H1 (cell line): ENCODE measurements at regions not wholly inside any gene's neighbourhood (a gene's known extent, or its start where the extent isn't known, plus 50 kb on each side); places are given as distances from the start of the nearest gene placed in this dataset.

ENCODE experiments used
- CTCF ChIA-PET: fragments of 300-600 bp; sonication (Branson Sonifier 250); formaldehyde crosslinking; loops from one replicate; lab custom pipeline; 2021; ENCODE audit not compliant: partially characterized antibody; lab: Charles Lee
- POLR2A ChIA-PET: fragments of 300-600 bp; sonication (Branson Sonifier 250); formaldehyde crosslinking; loops from one replicate; lab custom pipeline; 2021; ENCODE audit warnings: inconsistent platforms; ENCODE audit not compliant: partially characterized antibody; lab: Charles Lee
- DNase-seq, 2 experiments: peaks; one replicate each; pipeline versions ENCODE4 v3.0.0 to v3.0.0-alpha.2; 2010 to 2022; ENCODE audit warnings: low spot score in 2 of 2, low read depth in 1 of 2, mixed read lengths in 1 of 2
- FAIRE-seq: peaks from 2 replicates; lab custom pipeline; 2011; peaks lifted over from hg19 to GRCh38; lab: Jason Lieb, UNC
- H2AFZ ChIP-seq: 2 replicates; pipeline ENCODE4 v1.8.1; 2012; ENCODE audit warnings: low read length, inconsistent platforms
- H2AK5ac ChIP-seq: 2 replicates; pipeline ENCODE4 v1.6.1; 2013; ENCODE audit warnings: low read depth, low read length
- H2BK120ac ChIP-seq: replicated peaks from 2 replicates; pipeline ENCODE3; 2013; ENCODE audit warnings: low read depth, low read length, inconsistent platforms
- H2BK12ac ChIP-seq: 2 replicates; pipeline ENCODE4 v1.6.1; 2013; ENCODE audit warnings: low read depth, low read length
- H2BK15ac ChIP-seq: 2 replicates; pipeline ENCODE4 v1.6.1; 2013; ENCODE audit warnings: low read length
- H2BK20ac ChIP-seq: 2 replicates; pipeline ENCODE4 v1.6.1; 2013; ENCODE audit warnings: low read length
- H2BK5ac ChIP-seq: 2 replicates; pipeline ENCODE4 v1.6.1; 2013; ENCODE audit warnings: low read depth, low read length
- H3K14ac ChIP-seq: 2 replicates; pipeline ENCODE4 v1.6.1; 2013; ENCODE audit warnings: inconsistent platforms; ENCODE audit not compliant: insufficient read length
- H3K18ac ChIP-seq: 2 replicates; pipeline ENCODE4 v1.6.1; 2013; ENCODE audit warnings: low read length; ENCODE audit errors: extremely low read depth
- H3K23ac ChIP-seq: 2 replicates; pipeline ENCODE4 v1.6.1; 2013; ENCODE audit warnings: inconsistent platforms; ENCODE audit not compliant: insufficient read length
- H3K23me2 ChIP-seq: 2 replicates; pipeline ENCODE4 v1.6.1; 2013; ENCODE audit warnings: low read depth, low read length
- H3K27ac ChIP-seq: 2 replicates; pipeline ENCODE4 v1.6.1; 2011; ENCODE audit warnings: low read depth, low read length, inconsistent platforms
- H3K27me3 ChIP-seq, 4 experiments: replicated peaks in 1 of 4; 1 replicate in 1 of 4; 2 replicates in 3 of 4; pipeline versions ENCODE4 v1.6.1 to v1.8.1; 2011 to 2013; ENCODE audit warnings: low read length in 3 of 4, mild to moderate bottlenecking in 3 of 4, inconsistent platforms in 2 of 4, mixed read lengths in 2 of 4, moderate library complexity in 1 of 4; ENCODE audit not compliant: control insufficient read depth in 3 of 4, insufficient read depth in 3 of 4; ENCODE audit errors: extremely low read depth in 1 of 4
- H3K36me3 ChIP-seq, 4 experiments: 2 replicates each; pipeline versions ENCODE4 v1.6.1 to v1.8.1; 2011 to 2013; ENCODE audit warnings: mild to moderate bottlenecking in 4 of 4, low read length in 3 of 4, moderate library complexity in 2 of 4, control low read depth in 1 of 4, inconsistent platforms in 1 of 4; ENCODE audit not compliant: insufficient read depth in 4 of 4, control insufficient read depth in 2 of 4
- H3K4ac ChIP-seq: replicated peaks from 2 replicates; pipeline ENCODE3; 2013; ENCODE audit warnings: low read length, low read depth, mixed read lengths, inconsistent platforms; ENCODE audit not compliant: insufficient read length
- H3K4me1 ChIP-seq, 4 experiments: replicated peaks in 1 of 4; 1 replicate in 1 of 4; 2 replicates in 3 of 4; pipeline versions ENCODE4 v1.6.1 to v1.8.1; 2011 to 2013; ENCODE audit warnings: low read length in 3 of 4, inconsistent platforms in 2 of 4, mixed read lengths in 1 of 4; ENCODE audit not compliant: insufficient read depth in 4 of 4, control insufficient read depth in 3 of 4
- H3K4me2 ChIP-seq, 2 experiments: 2 replicates each; pipeline versions ENCODE4 v1.6.1 to v1.8.1; 2011 to 2013; ENCODE audit warnings: low read depth in 2 of 2, low read length in 2 of 2, control low read depth in 1 of 2, inconsistent platforms in 1 of 2, mild to moderate bottlenecking in 1 of 2; ENCODE audit not compliant: insufficient read depth in 1 of 2
- H3K4me3 ChIP-seq, 4 experiments: fragments of 200-600, 300-600 bp in 1 of 4; sonication (generic), shearing (Covaris generic), sonication (Bioruptor Twin) in 1 of 4; 2 replicates each; pipeline versions ENCODE4 v1.5.1 to v1.8.1; 2011 to 2016; ENCODE audit warnings: low read length in 4 of 4, low read depth in 3 of 4, control low read depth in 2 of 4, inconsistent platforms in 2 of 4, mild to moderate bottlenecking in 2 of 4, mixed read lengths in 1 of 4, moderate library complexity in 1 of 4; ENCODE audit not compliant: insufficient read depth in 2 of 4; ENCODE audit errors: extremely low read depth in 1 of 4
- H3K56ac ChIP-seq: replicated peaks from 2 replicates; pipeline ENCODE3; 2013; ENCODE audit warnings: low read depth, mild to moderate bottlenecking, mixed read lengths, low read length, inconsistent platforms; ENCODE audit not compliant: insufficient read length
- H3K79me1 ChIP-seq: 2 replicates; pipeline ENCODE4 v1.6.1; 2013; ENCODE audit warnings: low read depth, low read length, control low read depth
- H3K79me2 ChIP-seq, 2 experiments: 2 replicates each; pipeline versions ENCODE4 v1.6.1 to v1.8.1; 2012 to 2013; ENCODE audit warnings: low read length in 2 of 2, mild to moderate bottlenecking in 2 of 2, inconsistent platforms in 1 of 2; ENCODE audit not compliant: insufficient read depth in 2 of 2, control insufficient read depth in 1 of 2
- H3K9ac ChIP-seq, 4 experiments: replicated peaks in 1 of 4; 1 replicate in 1 of 4; 2 replicates in 3 of 4; pipeline versions ENCODE4 v1.6.1 to v1.8.1; 2011 to 2013; ENCODE audit warnings: low read depth in 3 of 4, low read length in 3 of 4, control low read depth in 2 of 4, mild to moderate bottlenecking in 2 of 4, moderate library complexity in 2 of 4, inconsistent platforms in 1 of 4; ENCODE audit errors: extremely low read depth in 1 of 4
- H3K9me3 ChIP-seq, 2 experiments: 2 replicates each; pipeline versions ENCODE4 v1.6.1 to v1.8.1; 2012 to 2013; ENCODE audit warnings: mild to moderate bottlenecking in 2 of 2, moderate library complexity in 2 of 2, control low read depth in 1 of 2, inconsistent platforms in 1 of 2, low read depth in 1 of 2, low read length in 1 of 2, mixed read lengths in 1 of 2; ENCODE audit not compliant: insufficient read depth in 2 of 2
- H4K20me1 ChIP-seq, 2 experiments: replicated peaks in 1 of 2; 2 replicates each; pipeline versions ENCODE3 to v1.8.1; 2011 to 2013; ENCODE audit warnings: inconsistent platforms in 2 of 2, low read length in 2 of 2, mild to moderate bottlenecking in 1 of 2; ENCODE audit not compliant: insufficient read depth in 2 of 2, control insufficient read depth in 1 of 2
- H4K5ac ChIP-seq: 2 replicates; pipeline ENCODE4 v1.6.1; 2013; ENCODE audit warnings: low read length, low read depth, mixed read lengths, inconsistent platforms; ENCODE audit not compliant: insufficient read length
- H4K8ac ChIP-seq: 2 replicates; pipeline ENCODE4 v1.8.0; 2013; ENCODE audit warnings: mild to moderate bottlenecking, moderate library complexity, low read length, inconsistent platforms; ENCODE audit not compliant: insufficient read depth; ENCODE audit errors: extremely low read depth
- H4K91ac ChIP-seq: replicated peaks from 2 replicates; pipeline ENCODE3; 2013; ENCODE audit warnings: low read length, mixed read lengths, inconsistent platforms; ENCODE audit not compliant: insufficient read length
- RFX5 ChIP-seq: IDR thresholded peaks from 2 replicates; pipeline ENCODE4 v1.6.1; 2011; ENCODE audit warnings: low read depth, low read length, improper control_type of control experiment, borderline replicate concordance
- WGBS, 2 experiments: shearing (Covaris generic) in 1 of 2; methylation state at CpG; one replicate each; pipeline versions ENCODE4 v1.1.6 to v1.1.7; 2013 to 2015; ENCODE audit warnings: low lambda C conversion rate in 2 of 2, mixed read lengths in 2 of 2, inconsistent platforms in 1 of 2, low coverage in 1 of 2, missing lambda C conversion rate in 1 of 2; ENCODE audit not compliant: insufficient replicate concordance in 2 of 2, insufficient coverage in 1 of 2, insufficient read length in 1 of 2; ENCODE audit errors: extremely low coverage in 1 of 2, missing lambda C conversion rate in 1 of 2; 5-methylcytosine and 5-hydroxymethylcytosine counted together

DNA sequence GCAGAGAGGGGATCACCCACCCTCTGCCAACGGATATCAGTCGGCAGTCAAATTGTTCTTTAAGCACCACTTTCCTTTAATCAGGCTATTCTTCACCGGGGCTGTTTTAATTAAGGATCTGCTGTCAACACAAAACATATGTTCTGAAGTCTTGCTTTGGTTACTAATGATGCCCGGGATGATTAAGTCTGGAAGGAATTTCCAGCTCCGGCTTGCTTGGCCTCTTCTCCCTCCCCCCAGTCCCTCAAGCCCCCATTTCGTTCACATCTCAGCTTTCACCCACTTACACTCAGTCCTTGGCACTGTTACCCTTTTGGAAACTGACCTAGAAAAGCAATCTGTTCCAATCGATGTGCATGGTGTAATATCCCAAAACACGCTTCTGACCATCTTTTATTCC, 74.7 kb downstream of the MSX2 start:
- H3K9ac ChIP-seq, result no peak overlapping the region
- no peak overlapping the region for H2BK5ac ChIP-seq
- no peak overlapping the region for H3K4me3 ChIP-seq
- no peak overlapping the region for H3K56ac ChIP-seq
- H4K8ac ChIP-seq, result no peak overlapping the region
- H3K4me2 ChIP-seq, result no peak overlapping the region
- DNase-seq, result no peak
- no peak overlapping the region for H3K14ac ChIP-seq
- no peaks in the 10 kb centered on the region for H3K27me3 ChIP-seq
- no peaks in the 10 kb centered on the region for H3K4me1 ChIP-seq
- no peak overlapping the region for H2BK12ac ChIP-seq
- H2BK120ac ChIP-seq, result no peak overlapping the region
- POLR2A ChIA-PET, result no interaction called here
- H3K36me3 ChIP-seq, result no peaks in the 10 kb centered on the region
- no peak overlapping the region for H4K5ac ChIP-seq
- no peak overlapping the region for H4K91ac ChIP-seq
- no peak overlapping the region for H3K27ac ChIP-seq
- H2BK15ac ChIP-seq, result no peak overlapping the region
- H2BK20ac ChIP-seq, result no peak overlapping the region; the same call in 1 of the 2 replicates
- H3K18ac ChIP-seq, result no peak overlapping the region
- H3K79me1 ChIP-seq, result no peaks in the 10 kb centered on the region
- H3K23ac ChIP-seq, result no peak overlapping the region
- no peak overlapping the region for H2AFZ ChIP-seq
- 86% methylated on average over 8 of the region's 8 CpGs; no CpG with 5 or more reads in 1 of the 2 experiments for WGBS, 2 experiments
- no peak overlapping the region for H3K4ac ChIP-seq
- H4K20me1 ChIP-seq, result no peaks in the 10 kb centered on the region
- no peaks in the 10 kb centered on the region for H3K79me2 ChIP-seq
- H3K23me2 ChIP-seq, result no peaks in the 10 kb centered on the region
- CTCF ChIA-PET, result interaction anchor here (1.8 kb wide), 1 partner anchor 11 kb away, joined by 5 read pairs; no protein-coding TSS in a partner anchor
- FAIRE-seq, result no peak
- no peak overlapping the region for H2AK5ac ChIP-seq
- H3K9me3 ChIP-seq, result peaks cover 0 to 6% of the 10 kb centered on the region in 2 experiments; a peak in 1 of 4 replicates
- TF ChIP-seq RFX5, result no peak
